NCI-H2196 treated with DMSO at 0.1 percent for 48 hours (cell line): ENCODE measurements at regions not wholly inside any gene's neighbourhood (a gene's known extent, or its start where the extent isn't known, plus 50 kb on each side); places are given as distances from the start of the nearest gene placed in this dataset.

Experiments
- DNase-seq: peaks from one replicate; lab custom pipeline; 2025; ENCODE audit not compliant: unreplicated experiment; lab: John Stamatoyannopoulos, UW

- DNase-seq, result no peak
These were observed 164.7 kb downstream of the OLFM1 start for GRCh38 chr9:135251996-135252760.

- no peak for DNase-seq
These were observed 165.5 kb downstream of the OLFM1 start for GRCh38 chr9:135252980-135253304.

- DNase-seq, result no peak
These were observed 166.0 kb downstream of the OLFM1 start for GRCh38 chr9:135253305-135254004.

- no peak for DNase-seq
These were observed 166.9 kb downstream of the OLFM1 start for GRCh38 chr9:135254176-135255032.

GRCh38 chr9:135255033-135255840 lies 167.8 kb downstream of the OLFM1 start:
- no peak for DNase-seq

- DNase-seq, result no peak
These were observed 168.5 kb downstream of the OLFM1 start for GRCh38 chr9:135255841-135256580.

GRCh38 chr9:135256581-135257354 lies 169.3 kb downstream of the OLFM1 start:
- DNase-seq, result no peak

- DNase-seq, result no peak
These were observed 171.0 kb downstream of the OLFM1 start for GRCh38 chr9:135258461-135258860.

- DNase-seq, result no peak
These were observed 171.8 kb downstream of the OLFM1 start for GRCh38 chr9:135259273-135259672.

GRCh38 chr9:135260221-135261180 lies 173.0 kb downstream of the OLFM1 start:
- no peak for DNase-seq

GRCh38 chr9:135262248-135262647 lies 174.8 kb downstream of the OLFM1 start:
- DNase-seq, result no peak

- no peak for DNase-seq
These were observed 176.0 kb downstream of the OLFM1 start for GRCh38 chr9:135263511-135263910.

GRCh38 chr9:135265931-135266330 lies 178.5 kb downstream of the OLFM1 start:
- DNase-seq, result no peak

- no peak for DNase-seq
These were observed 179.8 kb downstream of the OLFM1 start for GRCh38 chr9:135267191-135267809.

- DNase-seq, result no peak
These were observed 180.6 kb downstream of the OLFM1 start for GRCh38 chr9:135268031-135268430.

GRCh38 chr9:135268981-135269380 lies 181.5 kb downstream of the OLFM1 start:
- DNase-seq, result no peak

GRCh38 chr9:135269912-135270830 lies 182.7 kb downstream of the OLFM1 start:
- no peak for DNase-seq
